ENCODE measurements at regions not wholly inside any gene's neighbourhood (a gene's known extent, or its start where the extent isn't known, plus 50 kb on each side); places are given as distances from the start of the nearest gene placed in this dataset.

DNA sequence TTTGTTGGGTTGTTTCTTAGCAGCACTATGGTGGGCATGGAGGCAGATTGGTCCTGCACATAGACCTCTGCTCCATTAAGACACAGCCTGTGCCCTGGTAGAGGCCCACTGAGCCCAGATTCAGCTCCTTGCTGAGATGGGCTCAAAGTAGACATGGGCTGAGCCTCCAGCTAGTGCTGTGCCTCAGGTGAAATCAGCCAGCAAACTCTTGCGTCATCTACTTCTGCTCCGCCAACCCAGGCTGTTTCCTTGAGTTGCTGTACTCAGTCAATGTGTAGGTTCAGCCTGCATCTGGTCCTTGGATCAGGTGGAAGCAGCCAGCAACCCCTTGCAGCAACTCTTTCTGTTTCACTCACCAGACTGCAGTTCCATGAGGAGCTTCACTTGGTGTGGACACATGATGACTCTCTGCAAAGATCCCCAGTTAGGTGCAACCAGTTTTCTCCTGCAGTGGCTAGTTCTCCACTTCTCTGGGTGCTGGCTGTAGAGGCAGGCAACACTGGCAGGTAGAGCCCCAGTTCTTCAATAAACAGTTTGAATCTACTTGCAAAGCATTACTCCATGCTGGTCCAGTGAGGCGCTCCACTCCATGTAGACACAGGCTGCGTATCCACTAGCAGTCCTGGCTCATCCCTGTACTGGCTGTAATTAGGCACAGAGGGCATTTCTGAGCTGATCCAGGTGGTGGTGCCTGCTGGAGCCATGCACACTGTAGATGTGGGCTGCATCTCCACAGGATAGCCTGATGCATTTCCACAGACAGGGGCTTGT is 199.0 kb upstream of the MAMLD1 start:
- TF ChIP-seq CTCF (IDR thresholded peaks at IDR 0.05), result no peak
- TF ChIP-seq POLR2A (IDR thresholded peaks at IDR 0.05), result no peak
